Adrenal gland (tissue), 9 donors: ENCODE measurements at regions not wholly inside any gene's neighbourhood (a gene's known extent, or its start where the extent isn't known, plus 50 kb on each side); places are given as distances from the start of the nearest gene placed in this dataset.

ENCODE experiments used
- DNase-seq, 7 donors: peaks; one replicate each; pipeline ENCODE4 v3.0.0-alpha.2; 2019 to 2020
- H3K27ac ChIP-seq, 5 donors: fragments of 200-600 bp; sonication (generic) in 4 of 5; 1 replicate in 3 of 5; 2 replicates in 2 of 5; pipeline versions ENCODE4 v1.5.1 to v1.8.0; 2016 to 2020; ENCODE audit warnings: mild to moderate bottlenecking in 1 of 5
- H3K27me3 ChIP-seq: fragments of 200-600 bp; 2 replicates; pipeline ENCODE4 v1.8.0; 2021
- H3K36me3 ChIP-seq, 2 donors: fragments of 200-600 bp; replicated peaks in 1 of 2; 1 replicate in 1 of 2; 2 replicates in 1 of 2; pipeline versions ENCODE4 v1.5.1 to v1.8.0; 2018 to 2022
- H3K4me1 ChIP-seq, 2 donors: fragments of 200-600 bp; replicated peaks in 1 of 2; 1 replicate in 1 of 2; 2 replicates in 1 of 2; pipeline versions ENCODE4 v1.5.1 to v1.8.0; 2018 to 2021
- H3K4me3 ChIP-seq, 4 donors: fragments of 200-600 bp; sonication (generic) in 3 of 4; one replicate each; pipeline ENCODE4 v1.5.1; 2016 to 2018
- H3K9me3 ChIP-seq, 3 donors: fragments of 200-600 bp; sonication (generic) in 1 of 3; replicated peaks in 1 of 3; 1 replicate in 2 of 3; 2 replicates in 1 of 3; pipeline versions ENCODE4 v1.5.1 to v1.8.0; 2016 to 2021
- CTCF ChIP-seq, 6 experiments: fragments of 450-650 bp in 4 of 6; fragments of 200-600 bp in 2 of 6; sonication (generic) in 1 of 6; IDR thresholded peaks; 1 replicate in 5 of 6; 2 replicates in 1 of 6; pipeline versions ENCODE4 v1.5.1 to v1.8.0; 2016 to 2021; ENCODE audit warnings: antibody characterized with exemption in 6 of 6, mild to moderate bottlenecking in 2 of 6, moderate library complexity in 1 of 6
- POLR2A ChIP-seq, 2 donors: fragments of 450-650 bp; IDR thresholded peaks; one replicate each; pipeline ENCODE4 v1.6.1; 2017; ENCODE audit warnings: antibody characterized with exemption in 2 of 2, mild to moderate bottlenecking in 2 of 2, moderate library complexity in 1 of 2
- WGBS, 4 donors: extraction: QIAGEN DNeasy Blood & Tissue Kit in 2 of 4; methylation state at CpG; one replicate each; pipeline versions ENCODE4 v1.1.5 to v1.1.7; 2013 to 2017; 5-methylcytosine and 5-hydroxymethylcytosine counted together
- intact Hi-C, 2 donors: fragments of 100-400 bp; cut with DNase I; formaldehyde crosslinking; loops; one replicate each; pipeline versions ENCODE4 v1.14.1 to v1.15.0; 2022 to 2023
- donor health status: healthy with polysubstance abuse.
- donor health status: Bipolar disorder and iron deficiency.
- donor health status: DM: yes; HTN: yes; CAD: no.
- donor health status: DM: no; HTN: no; CAD: no.
- donor health status: DM: no; HTN: no; CAD: no.

GRCh38 chr18:78378403-78378802 is 601.2 kb upstream of the SALL3 start:
- no peaks in the 10 kb centered on the region for H3K9me3 ChIP-seq
- 66 to 82% (median 73%) methylated on average over 7 of the region's 7 CpGs for WGBS, 4 donors
- H3K27ac ChIP-seq: no peak overlapping the region
- H3K4me3 ChIP-seq: no peak overlapping the region
- TF ChIP-seq POLR2A (IDR thresholded peaks at IDR 0.05): no peak
- TF ChIP-seq CTCF (IDR thresholded peaks at IDR 0.05): no peak
- H3K27me3 ChIP-seq: no peaks in the 10 kb centered on the region
- H3K36me3 ChIP-seq: no peaks in the 10 kb centered on the region
- DNase-seq: no peak
- intact Hi-C loops: no loop called here
- H3K4me1 ChIP-seq: no peaks in the 10 kb centered on the region

- no peak overlapping the region for H3K4me3 ChIP-seq
- no peak for DNase-seq
- H3K27me3 ChIP-seq: no peaks in the 10 kb centered on the region
- H3K9me3 ChIP-seq: no peaks in the 10 kb centered on the region
- H3K36me3 ChIP-seq: no peaks in the 10 kb centered on the region
- H3K27ac ChIP-seq: no peak overlapping the region
- WGBS, 4 donors: 85 to 90% (median 90%) methylated on average over 3 of the region's 3 CpGs
- TF ChIP-seq CTCF (IDR thresholded peaks at IDR 0.05): no peak
- no peak for TF ChIP-seq POLR2A (IDR thresholded peaks at IDR 0.05)
- intact Hi-C loops: no loop called here
- no peaks in the 10 kb centered on the region for H3K4me1 ChIP-seq
Observed at GRCh38 chr18:78378983-78379382, 600.6 kb upstream of the SALL3 start.

GRCh38 chr18:78390348-78390951 is 589.2 kb upstream of the SALL3 start:
- intact Hi-C loops: no loop called here
- WGBS, 4 donors: 66 to 87% (median 70%) methylated on average over 18 to 34 of the region's 34 CpGs
- Histone ChIP-seq H3K27me3 (no peaks in the 10 kb centered on the region), H3K4me3 (no peak overlapping the region), H3K36me3 (no peaks in the 10 kb centered on the region), H3K27ac (no peak overlapping the region), H3K4me1 (no peaks in the 10 kb centered on the region), H3K9me3 (no peaks in the 10 kb centered on the region)
- no peak for TF ChIP-seq CTCF (IDR thresholded peaks at IDR 0.05)
- no peak for DNase-seq

GRCh38 chr18:78390952-78391348 is 588.7 kb upstream of the SALL3 start:
- Histone ChIP-seq H3K4me3 (no peak overlapping the region), H3K27me3 (no peaks in the 10 kb centered on the region), H3K27ac (no peak overlapping the region), H3K36me3 (no peaks in the 10 kb centered on the region), H3K9me3 (no peaks in the 10 kb centered on the region), H3K4me1 (no peaks in the 10 kb centered on the region)
- intact Hi-C loops: no loop called here
- DNase-seq: no peak
- 86 to 97% (median 87%) methylated on average over 10 to 33 of the region's 33 CpGs for WGBS, 4 donors
- no peak for TF ChIP-seq CTCF (IDR thresholded peaks at IDR 0.05)
- TF ChIP-seq POLR2A (IDR thresholded peaks at IDR 0.05): no peak
